IPS DF 4.7 (cell line): ENCODE measurements at regions not wholly inside any gene's neighbourhood (a gene's known extent, or its start where the extent isn't known, plus 50 kb on each side); places are given as distances from the start of the nearest gene placed in this dataset.
A peak's percentile ranks its signal among the peaks of the same experiment; 100 is the strongest.

Source experiments
- DNase-seq: peaks from one replicate; pipeline ENCODE4 v3.0.0-alpha.2; 2013; ENCODE audit warnings: low spot score; ENCODE audit errors: extremely low read depth

- DNase-seq = no peak
Observed at GRCh38 chr11:123258877-123259276, 63.8 kb upstream of the CLMP start.

GRCh38 chr11:123257370-123257769 is 62.3 kb upstream of the CLMP start:
- no peak for DNase-seq

- no peak for DNase-seq
Observed at GRCh38 chr11:123255909-123256308, 60.9 kb upstream of the CLMP start.

- DNase-seq = no peak
Observed at GRCh38 chr11:123254357-123254756, 59.3 kb upstream of the CLMP start.

GRCh38 chr11:123253911-123254310 is 58.9 kb upstream of the CLMP start:
- no peak for DNase-seq

- DNase-seq = no peak
Observed at GRCh38 chr11:123253223-123253622, 58.2 kb upstream of the CLMP start.

GRCh38 chr11:123251657-123252344 is 56.8 kb upstream of the CLMP start:
- DNase-seq = no peak

- DNase-seq = no peak
Observed at GRCh38 chr11:123250892-123251656, 56.0 kb upstream of the CLMP start.

- DNase-seq = no peak
Observed at GRCh38 chr11:123249354-123249753, 54.3 kb upstream of the CLMP start.

- no peak for DNase-seq
Observed at GRCh38 chr11:123247813-123248379, 52.8 kb upstream of the CLMP start.

- no peak for DNase-seq
Observed at GRCh38 chr11:123247496-123247799, 52.4 kb upstream of the CLMP start.

- DNase-seq = peak; percentile 41
Observed at GRCh38 chr11:123246749-123247495, 51.9 kb upstream of the CLMP start.

- DNase-seq = no peak
Observed at GRCh38 chr11:123245567-123245966, 50.5 kb upstream of the CLMP start.
